ENCODE measurements at regions not wholly inside any gene's neighbourhood (a gene's known extent, or its start where the extent isn't known, plus 50 kb on each side); places are given as distances from the start of the nearest gene placed in this dataset.

- no peak for TF ChIP-seq CTCF (IDR thresholded peaks at IDR 0.05; ENCODE audit: insufficient read depth, low read depth, low read length)
- no peak overlapping the region for H3K4me3 ChIP-seq (ENCODE audit: low read depth, low read length)
- no peak for DNase-seq (ENCODE audit: low read depth)
These were observed 155.6 kb upstream of the PIEZO2 start for GRCh38 chr18:11304928-11305327.

GRCh38 chr18:11296946-11297345 is 147.6 kb upstream of the PIEZO2 start:
- DNase-seq (ENCODE audit: low read depth): no peak
- no peak for TF ChIP-seq CTCF (IDR thresholded peaks at IDR 0.05; ENCODE audit: insufficient read depth, low read depth, low read length)
- H3K4me3 ChIP-seq (ENCODE audit: low read depth, low read length): no peak overlapping the region

DNA sequence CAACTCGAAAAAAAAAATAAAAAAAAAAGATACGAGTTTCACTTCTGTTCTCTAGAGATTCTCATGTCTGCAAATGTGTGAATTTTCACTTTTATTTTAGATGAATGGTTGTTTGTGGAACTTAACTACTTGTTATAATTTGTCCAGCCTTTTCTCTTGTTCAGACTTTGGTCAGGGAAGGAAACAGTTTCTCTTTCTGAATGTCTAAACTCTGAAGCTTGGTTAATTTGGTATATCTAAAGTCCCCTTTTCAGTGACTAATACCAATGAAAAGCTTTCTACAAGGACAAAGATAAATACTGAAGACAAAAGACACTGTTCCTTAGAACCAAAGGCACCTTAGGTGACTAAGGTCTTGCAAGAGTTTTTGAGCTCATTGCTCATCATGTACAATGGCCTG is 144.4 kb upstream of the PIEZO2 start:
- DNase-seq (ENCODE audit: low read depth): no peak
- no peak for TF ChIP-seq CTCF (IDR thresholded peaks at IDR 0.05; ENCODE audit: insufficient read depth, low read depth, low read length)

GRCh38 chr18:11290786-11291185 is 141.4 kb upstream of the PIEZO2 start:
- TF ChIP-seq CTCF (IDR thresholded peaks at IDR 0.05; ENCODE audit: insufficient read depth, low read depth, low read length): no peak
- no peak overlapping the region for H3K4me3 ChIP-seq (ENCODE audit: low read depth, low read length)
- no peak for DNase-seq (ENCODE audit: low read depth)

More for the DNA sequence above, 144.4 kb upstream of the PIEZO2 start:
- H3K4me3 ChIP-seq (ENCODE audit: low read depth, low read length): no peak overlapping the region

- no peak for TF ChIP-seq CTCF (IDR thresholded peaks at IDR 0.05; ENCODE audit: insufficient read depth, low read depth, low read length)
- DNase-seq (ENCODE audit: low read depth): no peak
- H3K4me3 ChIP-seq (ENCODE audit: low read depth, low read length): no peak overlapping the region
These were observed 139.9 kb upstream of the PIEZO2 start for GRCh38 chr18:11289248-11289647.

GRCh38 chr18:11288401-11288800 is 139.0 kb upstream of the PIEZO2 start:
- TF ChIP-seq CTCF (IDR thresholded peaks at IDR 0.05; ENCODE audit: insufficient read depth, low read depth, low read length): no peak
- no peak overlapping the region for H3K4me3 ChIP-seq (ENCODE audit: low read depth, low read length)
- DNase-seq (ENCODE audit: low read depth): no peak

- no peak overlapping the region for H3K4me3 ChIP-seq (ENCODE audit: low read depth, low read length)
- no peak for TF ChIP-seq CTCF (IDR thresholded peaks at IDR 0.05; ENCODE audit: insufficient read depth, low read depth, low read length)
- DNase-seq (ENCODE audit: low read depth): no peak
These were observed 137.1 kb upstream of the PIEZO2 start for GRCh38 chr18:11286431-11286830.

All from fibroblast of villous mesenchyme (primary cell).